HG02884 (cell line): ENCODE measurements at regions not wholly inside any gene's neighbourhood (a gene's known extent, or its start where the extent isn't known, plus 50 kb on each side); places are given as distances from the start of the nearest gene placed in this dataset.
"Not testable (repeated sequence)": the region's sequence is repeated elsewhere in the genome, so short reads cannot be mapped to it uniquely, and the experiment has no call there.

Experiments
- ATAC-seq: cut with Tn5 transposase; IDR thresholded peaks from one replicate; pipeline ENCODE4 v1.9.1; 2021; ENCODE audit warnings: mild to moderate bottlenecking, moderate library complexity; ENCODE audit not compliant: unreplicated experiment

- no peak for ATAC-seq
Observed at GRCh38 chr13:55560331-55560730, 1580.4 kb upstream of the PRR20A start.

- ATAC-seq, result no peak
Observed at GRCh38 chr13:55563267-55563666, 1577.5 kb upstream of the PRR20A start.

GRCh38 chr13:55566334-55566733 lies 1574.4 kb upstream of the PRR20A start:
- ATAC-seq, result no peak

GRCh38 chr13:55566779-55567178 lies 1573.9 kb upstream of the PRR20A start:
- ATAC-seq, result no peak

- no peak for ATAC-seq
Observed at GRCh38 chr13:55567721-55568625, 1572.7 kb upstream of the PRR20A start.

GRCh38 chr13:55569082-55569481 lies 1571.6 kb upstream of the PRR20A start:
- no peak for ATAC-seq

GRCh38 chr13:55569514-55569913 lies 1571.2 kb upstream of the PRR20A start:
- no peak for ATAC-seq

- ATAC-seq, result no peak
Observed at GRCh38 chr13:55570371-55570770, 1570.3 kb upstream of the PRR20A start.

GRCh38 chr13:55571237-55571867 lies 1569.4 kb upstream of the PRR20A start:
- no peak for ATAC-seq

GRCh38 chr13:55572408-55572807 lies 1568.3 kb upstream of the PRR20A start:
- no peak for ATAC-seq

- ATAC-seq, result no peak
Observed at GRCh38 chr13:55572862-55573261, 1567.9 kb upstream of the PRR20A start.

- ATAC-seq, result no peak
Observed at GRCh38 chr13:55573565-55573964, 1567.2 kb upstream of the PRR20A start.

- no peak for ATAC-seq
Observed at GRCh38 chr13:55576389-55576788, 1564.3 kb upstream of the PRR20A start.

GRCh38 chr13:55577082-55577846 lies 1563.5 kb upstream of the PRR20A start:
- ATAC-seq, result no peak

- ATAC-seq, result no peak
Observed at GRCh38 chr13:55577847-55578210, 1562.9 kb upstream of the PRR20A start.

GRCh38 chr13:55582294-55582693 lies 1558.4 kb upstream of the PRR20A start:
- not testable (repeated sequence) for ATAC-seq

- no peak for ATAC-seq
Observed at GRCh38 chr13:55583953-55584593, 1556.6 kb upstream of the PRR20A start.

- ATAC-seq, result no peak
Observed at GRCh38 chr13:55602784-55603183, 1537.9 kb upstream of the PRR20A start.

GRCh38 chr13:55606045-55606665 lies 1534.6 kb upstream of the PRR20A start:
- ATAC-seq, result no peak

- ATAC-seq, result no peak
Observed at GRCh38 chr13:55613429-55614187, 1527.1 kb upstream of the PRR20A start.
